GM12878 (cell line): ENCODE measurements at regions not wholly inside any gene's neighbourhood (a gene's known extent, or its start where the extent isn't known, plus 50 kb on each side); places are given as distances from the start of the nearest gene placed in this dataset.

Experiments used
- CHD1 ChIP-seq: IDR thresholded peaks from 2 replicates; pipeline ENCODE4 v1.6.1; 2012; ENCODE audit warnings: low read depth, low read length, improper control_type of control experiment
- LARP7 ChIP-seq: fragments of 450-650 bp; IDR thresholded peaks from 2 replicates; pipeline ENCODE4 v1.6.1; 2017; ENCODE audit warnings: mild to moderate bottlenecking
- TAF1 ChIP-seq: IDR thresholded peaks from 2 replicates; pipeline ENCODE4 v1.6.1; 2011; ENCODE audit warnings: mild to moderate bottlenecking, low read depth, low read length, borderline replicate concordance
- TF ChIP-seq, protein P1 (sequence below), 3 experiments: IDR thresholded peaks in 2 of 3; conservative IDR thresholded peaks in 1 of 3; 2 replicates each; pipeline ENCODE4 v1.5.1; 2011; ENCODE audit warnings: low read depth in 3 of 3, low read length in 3 of 3, mild to moderate bottlenecking in 3 of 3, control low read depth in 2 of 3, moderate library complexity in 2 of 3, inconsistent platforms in 1 of 3, mixed read lengths in 1 of 3; ENCODE audit not compliant: control insufficient read depth in 2 of 3, insufficient read depth in 1 of 3; ENCODE audit errors: extremely low read depth in 1 of 3

DNA sequence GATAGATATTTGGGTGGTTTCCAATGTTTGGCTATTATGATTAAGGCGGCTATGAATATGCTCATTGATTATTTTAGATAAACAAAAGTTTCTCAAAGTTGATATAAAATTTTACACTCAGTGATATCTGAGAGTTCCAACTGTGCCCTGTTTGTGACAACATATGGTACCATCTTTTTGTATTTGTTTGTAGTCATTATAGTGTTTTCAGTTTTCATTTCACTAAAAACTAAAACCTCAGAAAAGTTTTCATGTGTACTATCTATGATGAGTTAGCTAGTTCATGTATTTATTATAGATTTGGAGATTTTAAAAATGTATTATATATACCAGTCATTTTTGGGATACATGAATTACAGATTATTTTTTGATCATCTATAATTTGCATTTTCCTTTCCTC, 1111.4 kb downstream of the CDH18 start:
- no peak for TF ChIP-seq CHD1
- TF ChIP-seq LARP7 = no peak
- TF ChIP-seq, protein P1, sequence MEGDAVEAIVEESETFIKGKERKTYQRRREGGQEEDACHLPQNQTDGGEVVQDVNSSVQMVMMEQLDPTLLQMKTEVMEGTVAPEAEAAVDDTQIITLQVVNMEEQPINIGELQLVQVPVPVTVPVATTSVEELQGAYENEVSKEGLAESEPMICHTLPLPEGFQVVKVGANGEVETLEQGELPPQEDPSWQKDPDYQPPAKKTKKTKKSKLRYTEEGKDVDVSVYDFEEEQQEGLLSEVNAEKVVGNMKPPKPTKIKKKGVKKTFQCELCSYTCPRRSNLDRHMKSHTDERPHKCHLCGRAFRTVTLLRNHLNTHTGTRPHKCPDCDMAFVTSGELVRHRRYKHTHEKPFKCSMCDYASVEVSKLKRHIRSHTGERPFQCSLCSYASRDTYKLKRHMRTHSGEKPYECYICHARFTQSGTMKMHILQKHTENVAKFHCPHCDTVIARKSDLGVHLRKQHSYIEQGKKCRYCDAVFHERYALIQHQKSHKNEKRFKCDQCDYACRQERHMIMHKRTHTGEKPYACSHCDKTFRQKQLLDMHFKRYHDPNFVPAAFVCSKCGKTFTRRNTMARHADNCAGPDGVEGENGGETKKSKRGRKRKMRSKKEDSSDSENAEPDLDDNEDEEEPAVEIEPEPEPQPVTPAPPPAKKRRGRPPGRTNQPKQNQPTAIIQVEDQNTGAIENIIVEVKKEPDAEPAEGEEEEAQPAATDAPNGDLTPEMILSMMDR (IDR thresholded peaks at IDR 0.05 in 2 of 3, conservative IDR thresholded peaks at IDR 0.05 in 1 of 3; ENCODE audit: control insufficient read depth in 2 of 3, extremely low read depth in 1 of 3, insufficient read depth in 1 of 3, low read depth in 3 of 3, low read length in 3 of 3) = no peak
- no peak for TF ChIP-seq TAF1
